ENCODE measurements at regions not wholly inside any gene's neighbourhood (a gene's known extent, or its start where the extent isn't known, plus 50 kb on each side); places are given as distances from the start of the nearest gene placed in this dataset.

DNA sequence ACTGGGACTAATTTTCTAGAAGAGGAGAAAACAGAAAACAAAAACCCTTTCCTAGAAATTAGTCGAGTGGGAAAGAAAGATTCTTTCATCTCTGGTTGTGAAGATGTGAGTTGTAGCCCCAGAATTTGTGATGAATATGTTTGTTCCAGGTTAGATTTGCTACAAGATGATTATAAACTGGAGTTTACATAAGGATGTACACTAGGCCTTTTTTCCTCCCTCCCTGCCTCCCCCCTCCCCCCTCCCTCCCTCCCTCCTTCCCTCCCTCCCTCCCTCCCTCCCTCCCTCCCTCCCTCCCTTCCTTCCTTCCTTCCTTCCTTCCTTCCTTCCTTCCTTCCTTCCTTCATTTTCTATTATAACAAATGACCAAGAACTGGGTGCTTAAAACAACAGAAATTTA lies 1502.0 kb downstream of the SI start:
- TF ChIP-seq, protein P1, sequence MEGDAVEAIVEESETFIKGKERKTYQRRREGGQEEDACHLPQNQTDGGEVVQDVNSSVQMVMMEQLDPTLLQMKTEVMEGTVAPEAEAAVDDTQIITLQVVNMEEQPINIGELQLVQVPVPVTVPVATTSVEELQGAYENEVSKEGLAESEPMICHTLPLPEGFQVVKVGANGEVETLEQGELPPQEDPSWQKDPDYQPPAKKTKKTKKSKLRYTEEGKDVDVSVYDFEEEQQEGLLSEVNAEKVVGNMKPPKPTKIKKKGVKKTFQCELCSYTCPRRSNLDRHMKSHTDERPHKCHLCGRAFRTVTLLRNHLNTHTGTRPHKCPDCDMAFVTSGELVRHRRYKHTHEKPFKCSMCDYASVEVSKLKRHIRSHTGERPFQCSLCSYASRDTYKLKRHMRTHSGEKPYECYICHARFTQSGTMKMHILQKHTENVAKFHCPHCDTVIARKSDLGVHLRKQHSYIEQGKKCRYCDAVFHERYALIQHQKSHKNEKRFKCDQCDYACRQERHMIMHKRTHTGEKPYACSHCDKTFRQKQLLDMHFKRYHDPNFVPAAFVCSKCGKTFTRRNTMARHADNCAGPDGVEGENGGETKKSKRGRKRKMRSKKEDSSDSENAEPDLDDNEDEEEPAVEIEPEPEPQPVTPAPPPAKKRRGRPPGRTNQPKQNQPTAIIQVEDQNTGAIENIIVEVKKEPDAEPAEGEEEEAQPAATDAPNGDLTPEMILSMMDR (IDR thresholded peaks at IDR 0.05; ENCODE audit: low read depth, low read length, poor library complexity, severe bottlenecking), result no peak
- no peak for TF ChIP-seq EZH2phosphoT487 (IDR thresholded peaks at IDR 0.05; ENCODE audit: borderline replicate concordance, low read length)

Data from DOHH2 (cell line).